ENCODE measurements at regions not wholly inside any gene's neighbourhood (a gene's known extent, or its start where the extent isn't known, plus 50 kb on each side); places are given as distances from the start of the nearest gene placed in this dataset.
"Not testable (repeated sequence)": the region's sequence is repeated elsewhere in the genome, so short reads cannot be mapped to it uniquely, and the experiment has no call there.

- DNase-seq (no peak), ATAC-seq (no peak)
- H3K36me3 Mint-ChIP-seq (ENCODE audit: low read depth) = peaks cover 5% of the 10 kb centered on the region
- no peaks in the 10 kb centered on the region for H3K9me3 ChIP-seq (ENCODE audit: control insufficient read depth, low read length, poor library complexity, severe bottlenecking)
- no peak overlapping the region for H3K27ac Mint-ChIP-seq
- H3K4me1 Mint-ChIP-seq = no peaks in the 10 kb centered on the region
- no peaks in the 10 kb centered on the region for H3K27me3 Mint-ChIP-seq
- H3K4me3 Mint-ChIP-seq = no peak overlapping the region
These were observed 364.7 kb upstream of the CD180 start for GRCh38 chr5:67561151-67561932.

- ATAC-seq (no peak), DNase-seq (no peak)
- H3K27me3 Mint-ChIP-seq = no peaks in the 10 kb centered on the region
- H3K36me3 Mint-ChIP-seq (ENCODE audit: low read depth) = peaks cover 3% of the 10 kb centered on the region
- no peak overlapping the region for H3K4me3 Mint-ChIP-seq
- no peaks in the 10 kb centered on the region for H3K9me3 ChIP-seq (ENCODE audit: control insufficient read depth, low read length, poor library complexity, severe bottlenecking)
- H3K27ac Mint-ChIP-seq = no peak overlapping the region
- H3K4me1 Mint-ChIP-seq = peaks cover 9% of the 10 kb centered on the region
These were observed 356.2 kb upstream of the CD180 start for GRCh38 chr5:67552773-67553172.

- H3K4me3 Mint-ChIP-seq = no peak overlapping the region
- no peak for DNase-seq
- no peaks in the 10 kb centered on the region for H3K36me3 Mint-ChIP-seq (ENCODE audit: low read depth)
- peaks cover 11% of the 10 kb centered on the region for H3K4me1 Mint-ChIP-seq
- no peak overlapping the region for H3K27ac Mint-ChIP-seq
- no peaks in the 10 kb centered on the region for H3K9me3 ChIP-seq (ENCODE audit: control insufficient read depth, low read length, poor library complexity, severe bottlenecking)
- ATAC-seq = no peak
- no peaks in the 10 kb centered on the region for H3K27me3 Mint-ChIP-seq
These were observed 353.3 kb upstream of the CD180 start for GRCh38 chr5:67549947-67550346.

GRCh38 chr5:67549296-67549618, 352.7 kb upstream of the CD180 start:
- DNase-seq (no peak), ATAC-seq (no peak)
- Mint-ChIP-seq H3K27ac (no peak overlapping the region), H3K27me3 (no peaks in the 10 kb centered on the region), H3K4me3 (no peak overlapping the region), H3K4me1 (peaks cover 11% of the 10 kb centered on the region), H3K36me3 (ENCODE audit: low read depth) (no peaks in the 10 kb centered on the region)
- no peaks in the 10 kb centered on the region for H3K9me3 ChIP-seq (ENCODE audit: control insufficient read depth, low read length, poor library complexity, severe bottlenecking)

- H3K9me3 ChIP-seq (ENCODE audit: control insufficient read depth, low read length, poor library complexity, severe bottlenecking) = no peaks in the 10 kb centered on the region
- Mint-ChIP-seq H3K27me3 (no peaks in the 10 kb centered on the region), H3K4me3 (peak overlapping the region; percentile 56), H3K27ac (peak overlapping the region; percentile 37), H3K4me1 (peaks cover 11% of the 10 kb centered on the region), H3K36me3 (ENCODE audit: low read depth) (no peaks in the 10 kb centered on the region)
- no peak for ATAC-seq
- DNase-seq = no peak
These were observed 352.1 kb upstream of the CD180 start for GRCh38 chr5:67548520-67549295.

GRCh38 chr5:67547682-67548081, 351.1 kb upstream of the CD180 start:
- H3K4me3 Mint-ChIP-seq = peak overlapping the region; percentile 3
- peaks cover 11% of the 10 kb centered on the region for H3K4me1 Mint-ChIP-seq
- no peaks in the 10 kb centered on the region for H3K36me3 Mint-ChIP-seq (ENCODE audit: low read depth)
- H3K9me3 ChIP-seq (ENCODE audit: control insufficient read depth, low read length, poor library complexity, severe bottlenecking) = no peaks in the 10 kb centered on the region
- no peak for ATAC-seq
- no peaks in the 10 kb centered on the region for H3K27me3 Mint-ChIP-seq
- DNase-seq = no peak
- no peak overlapping the region for H3K27ac Mint-ChIP-seq

GRCh38 chr5:67544942-67545341, 348.3 kb upstream of the CD180 start:
- not testable (repeated sequence) for H3K4me1 Mint-ChIP-seq; H3K36me3 Mint-ChIP-seq (ENCODE audit: low read depth); DNase-seq; H3K27ac Mint-ChIP-seq; ATAC-seq; H3K4me3 Mint-ChIP-seq; H3K27me3 Mint-ChIP-seq; H3K9me3 ChIP-seq (ENCODE audit: control insufficient read depth, low read length, poor library complexity, severe bottlenecking)

GRCh38 chr5:67543720-67544270, 347.2 kb upstream of the CD180 start:
- DNase-seq (no peak), ATAC-seq (no peak)
- Mint-ChIP-seq H3K4me1 (peaks cover 9% of the 10 kb centered on the region), H3K27ac (no peak overlapping the region), H3K36me3 (ENCODE audit: low read depth) (no peaks in the 10 kb centered on the region), H3K4me3 (no peak overlapping the region), H3K27me3 (no peaks in the 10 kb centered on the region)
- H3K9me3 ChIP-seq (ENCODE audit: control insufficient read depth, low read length, poor library complexity, severe bottlenecking) = no peaks in the 10 kb centered on the region

GRCh38 chr5:67542479-67542878, 345.9 kb upstream of the CD180 start:
- Mint-ChIP-seq H3K27me3 (no peaks in the 10 kb centered on the region), H3K4me1 (no peaks in the 10 kb centered on the region), H3K27ac (no peak overlapping the region), H3K4me3 (no peak overlapping the region), H3K36me3 (ENCODE audit: low read depth) (no peaks in the 10 kb centered on the region)
- no peak for DNase-seq
- no peak for ATAC-seq
- no peaks in the 10 kb centered on the region for H3K9me3 ChIP-seq (ENCODE audit: control insufficient read depth, low read length, poor library complexity, severe bottlenecking)

GRCh38 chr5:67541875-67542274, 345.3 kb upstream of the CD180 start:
- Mint-ChIP-seq H3K27ac (no peak overlapping the region), H3K27me3 (no peaks in the 10 kb centered on the region), H3K4me1 (no peaks in the 10 kb centered on the region), H3K4me3 (no peak overlapping the region), H3K36me3 (ENCODE audit: low read depth) (no peaks in the 10 kb centered on the region)
- no peaks in the 10 kb centered on the region for H3K9me3 ChIP-seq (ENCODE audit: control insufficient read depth, low read length, poor library complexity, severe bottlenecking)
- ATAC-seq = no peak
- no peak for DNase-seq

GRCh38 chr5:67538855-67539506, 342.4 kb upstream of the CD180 start:
- no peak overlapping the region for H3K4me3 Mint-ChIP-seq
- no peaks in the 10 kb centered on the region for H3K27me3 Mint-ChIP-seq
- DNase-seq = no peak
- H3K9me3 ChIP-seq (ENCODE audit: control insufficient read depth, low read length, poor library complexity, severe bottlenecking) = no peaks in the 10 kb centered on the region
- no peak overlapping the region for H3K27ac Mint-ChIP-seq
- H3K4me1 Mint-ChIP-seq = peaks cover 2% of the 10 kb centered on the region
- H3K36me3 Mint-ChIP-seq (ENCODE audit: low read depth) = no peaks in the 10 kb centered on the region
- no peak for ATAC-seq

- no peaks in the 10 kb centered on the region for H3K9me3 ChIP-seq (ENCODE audit: control insufficient read depth, low read length, poor library complexity, severe bottlenecking)
- ATAC-seq (peak; percentile 35), DNase-seq (no peak)
- H3K4me1 Mint-ChIP-seq = peaks cover 2% of the 10 kb centered on the region
- no peaks in the 10 kb centered on the region for H3K36me3 Mint-ChIP-seq (ENCODE audit: low read depth)
- no peaks in the 10 kb centered on the region for H3K27me3 Mint-ChIP-seq
- no peak overlapping the region for H3K4me3 Mint-ChIP-seq
- H3K27ac Mint-ChIP-seq = no peak overlapping the region
These were observed 341.0 kb upstream of the CD180 start for GRCh38 chr5:67537439-67538148.

- H3K4me1 Mint-ChIP-seq = peaks cover 2% of the 10 kb centered on the region
- no peaks in the 10 kb centered on the region for H3K36me3 Mint-ChIP-seq (ENCODE audit: low read depth)
- no peaks in the 10 kb centered on the region for H3K9me3 ChIP-seq (ENCODE audit: control insufficient read depth, low read length, poor library complexity, severe bottlenecking)
- H3K27me3 Mint-ChIP-seq = no peaks in the 10 kb centered on the region
- H3K27ac Mint-ChIP-seq = no peak overlapping the region
- DNase-seq (no peak), ATAC-seq (no peak)
- H3K4me3 Mint-ChIP-seq = no peak overlapping the region
These were observed 340.3 kb upstream of the CD180 start for GRCh38 chr5:67536866-67537265.
